OCI-LY1 (cell line): ENCODE measurements at regions not wholly inside any gene's neighbourhood (a gene's known extent, or its start where the extent isn't known, plus 50 kb on each side); places are given as distances from the start of the nearest gene placed in this dataset.

Experiments used
- CTCF ChIP-seq: fragments of 200-600 bp; sonication (generic), shearing (Covaris generic); IDR thresholded peaks from 2 replicates; pipeline ENCODE4 v1.5.1; 2017; ENCODE audit warnings: mild to moderate bottlenecking, antibody characterized with exemption, low read length, moderate library complexity, mixed read lengths
- EZH2 ChIP-seq: fragments of 200-600 bp; sonication (generic), shearing (Covaris generic); IDR thresholded peaks from 2 replicates; pipeline ENCODE4 v1.8.0; 2017; ENCODE audit warnings: borderline replicate concordance, mixed run types, mild to moderate bottlenecking, antibody characterized with exemption, low read length, moderate library complexity, mixed read lengths

GRCh38 chr7:130944997-130945396 is 211.0 kb upstream of the KLF14 start:
- TF ChIP-seq EZH2 (no peak), CTCF (no peak)
